Testis (tissue), 2 donors: ENCODE measurements at regions not wholly inside any gene's neighbourhood (a gene's known extent, or its start where the extent isn't known, plus 50 kb on each side); places are given as distances from the start of the nearest gene placed in this dataset.

Experiments used
- DNase-seq: peaks from one replicate; pipeline ENCODE4 v3.0.0-alpha.2; 2019
- H3K27ac ChIP-seq, 2 donors: fragments of 200-600 bp; sonication (generic); one replicate each; pipeline ENCODE4 v1.5.1; 2019
- H3K27me3 ChIP-seq: fragments of 200-600 bp; sonication (generic); one replicate; pipeline ENCODE4 v1.5.1; 2019
- H3K36me3 ChIP-seq: fragments of 200-600 bp; sonication (generic); one replicate; pipeline ENCODE4 v1.5.1; 2017; ENCODE audit warnings: low read depth; ENCODE audit errors: missing control alignments
- H3K4me1 ChIP-seq: fragments of 200-600 bp; sonication (generic); one replicate; pipeline ENCODE4 v1.5.1; 2019
- H3K4me3 ChIP-seq, 2 donors: fragments of 200-600 bp; sonication (generic); one replicate each; pipeline ENCODE4 v1.5.1; 2017 to 2019
- H3K9me3 ChIP-seq: fragments of 200-600 bp; sonication (generic); one replicate; pipeline ENCODE4 v1.5.1; 2017
- CTCF ChIP-seq, 3 experiments: fragments of 450-650 bp in 2 of 3; fragments of 200-600 bp in 1 of 3; sonication (generic) in 1 of 3; IDR thresholded peaks; one replicate each; pipeline ENCODE4 v1.5.1; 2016 to 2019; ENCODE audit warnings: antibody characterized with exemption in 3 of 3, mild to moderate bottlenecking in 2 of 3, moderate library complexity in 1 of 3
- POLR2A ChIP-seq: fragments of 450-650 bp; IDR thresholded peaks from one replicate; pipeline ENCODE4 v1.6.1; 2017; ENCODE audit warnings: antibody characterized with exemption, mild to moderate bottlenecking, moderate library complexity
- WGBS, 2 donors: methylation state at CpG; one replicate each; pipeline ENCODE4 v1.1.5; 2018; 5-methylcytosine and 5-hydroxymethylcytosine counted together
- intact Hi-C: fragments of 100-400 bp; cut with DNase I; formaldehyde crosslinking; loops from one replicate; pipeline ENCODE4 v1.15.1; 2023; ENCODE audit warnings: low total_unique reads

DNA sequence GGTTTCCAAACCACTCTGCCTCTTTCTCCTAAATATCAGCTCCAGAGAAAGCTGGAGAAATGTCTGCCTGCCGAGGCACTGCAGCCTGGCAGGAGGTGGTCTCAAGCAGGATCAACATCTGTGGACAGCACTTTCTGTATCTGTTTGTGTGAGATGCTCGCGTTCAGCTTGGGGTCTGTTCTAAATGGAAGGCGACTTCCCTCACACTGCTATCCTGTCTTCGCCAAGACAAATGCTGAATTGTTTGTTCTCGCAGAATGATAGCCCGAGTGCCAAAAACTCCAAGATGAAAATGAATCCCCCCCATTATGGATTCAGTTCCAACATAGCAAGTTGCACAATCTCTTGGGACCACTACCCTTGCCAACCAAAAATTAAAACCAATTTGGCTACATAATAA lies 72.2 kb upstream of the PALS2 start:
- no peaks in the 10 kb centered on the region for H3K27me3 ChIP-seq
- TF ChIP-seq POLR2A (no peak), CTCF (IDR thresholded peaks at IDR 0.05) (no peak)
- WGBS, 2 donors, result 40 to 47% methylated on average over 5 to 7 of the region's 7 CpGs
- no peak overlapping the region for H3K4me3 ChIP-seq
- no peak for DNase-seq
- H3K36me3 ChIP-seq, result no peaks in the 10 kb centered on the region
- peaks cover 4% of the 10 kb centered on the region for H3K4me1 ChIP-seq
- intact Hi-C loops, result no loop called here
- peak overlapping the region in 1 of 2 donors; percentile 16 for H3K27ac ChIP-seq
- no peaks in the 10 kb centered on the region for H3K9me3 ChIP-seq

- WGBS, 2 donors, result 48 to 55% methylated on average over 1 of the region's 1 CpG
- intact Hi-C loops, result no loop called here
- Histone ChIP-seq H3K4me1 (peaks cover 4% of the 10 kb centered on the region), H3K9me3 (no peaks in the 10 kb centered on the region), H3K27ac (no peak overlapping the region), H3K27me3 (no peaks in the 10 kb centered on the region), H3K36me3 (no peaks in the 10 kb centered on the region), H3K4me3 (no peak overlapping the region)
- TF ChIP-seq CTCF (IDR thresholded peaks at IDR 0.05), result no peak
- TF ChIP-seq POLR2A, result no peak
- DNase-seq, result no peak
These were observed 71.7 kb upstream of the PALS2 start for GRCh38 chr7:24501443-24502134.

- H3K27ac ChIP-seq, result no peak overlapping the region
- TF ChIP-seq POLR2A, result no peak
- TF ChIP-seq CTCF (IDR thresholded peaks at IDR 0.05), result no peak
- WGBS, 2 donors, result 33 to 51% methylated on average over 3 of the region's 3 CpGs
- intact Hi-C loops, result no loop called here
- DNase-seq, result no peak
- H3K27me3 ChIP-seq, result no peaks in the 10 kb centered on the region
- H3K9me3 ChIP-seq, result no peaks in the 10 kb centered on the region
- no peak overlapping the region for H3K4me3 ChIP-seq
- H3K4me1 ChIP-seq, result peaks cover 4% of the 10 kb centered on the region
- H3K36me3 ChIP-seq, result no peaks in the 10 kb centered on the region
These were observed 71.1 kb upstream of the PALS2 start for GRCh38 chr7:24502135-24502488.

- Histone ChIP-seq H3K27ac (no peak overlapping the region), H3K4me1 (peaks cover 4% of the 10 kb centered on the region), H3K36me3 (no peaks in the 10 kb centered on the region), H3K27me3 (no peaks in the 10 kb centered on the region), H3K9me3 (no peaks in the 10 kb centered on the region), H3K4me3 (no peak overlapping the region)
- DNase-seq, result no peak
- intact Hi-C loops, result no loop called here
- TF ChIP-seq POLR2A, result no peak
- no peak for TF ChIP-seq CTCF (IDR thresholded peaks at IDR 0.05)
- 85 to 93% methylated on average over 2 of the region's 2 CpGs for WGBS, 2 donors
These were observed 69.7 kb upstream of the PALS2 start for GRCh38 chr7:24503506-24503905.

DNA sequence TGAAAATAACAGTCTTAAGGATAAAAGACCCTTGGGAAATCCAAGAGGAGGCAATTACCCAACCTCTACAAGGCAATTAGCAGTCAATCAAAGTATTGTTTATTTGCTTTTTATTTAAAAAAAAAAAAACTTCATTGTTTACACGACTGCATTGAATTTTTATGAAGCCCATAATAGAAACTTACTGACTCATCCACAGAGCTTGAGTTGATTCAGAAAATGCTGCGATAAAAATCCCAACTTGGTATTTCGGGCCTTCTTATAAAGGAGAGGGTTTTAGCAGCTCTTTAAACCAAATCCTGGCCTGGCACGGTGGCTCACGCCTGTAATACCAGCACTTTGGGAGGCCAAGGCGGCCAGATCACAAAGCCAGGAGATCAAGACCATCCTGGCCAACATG lies 69.2 kb upstream of the PALS2 start:
- WGBS, 2 donors, result 80 to 88% methylated on average over 6 of the region's 6 CpGs
- Histone ChIP-seq H3K36me3 (no peaks in the 10 kb centered on the region), H3K27ac (no peak overlapping the region), H3K27me3 (no peaks in the 10 kb centered on the region), H3K4me3 (no peak overlapping the region), H3K9me3 (no peaks in the 10 kb centered on the region), H3K4me1 (peaks cover 4% of the 10 kb centered on the region)
- TF ChIP-seq POLR2A (no peak), CTCF (IDR thresholded peaks at IDR 0.05) (no peak)
- intact Hi-C loops, result no loop called here
- no peak for DNase-seq
